ENCODE measurements at regions not wholly inside any gene's neighbourhood (a gene's known extent, or its start where the extent isn't known, plus 50 kb on each side); places are given as distances from the start of the nearest gene placed in this dataset.

DNA sequence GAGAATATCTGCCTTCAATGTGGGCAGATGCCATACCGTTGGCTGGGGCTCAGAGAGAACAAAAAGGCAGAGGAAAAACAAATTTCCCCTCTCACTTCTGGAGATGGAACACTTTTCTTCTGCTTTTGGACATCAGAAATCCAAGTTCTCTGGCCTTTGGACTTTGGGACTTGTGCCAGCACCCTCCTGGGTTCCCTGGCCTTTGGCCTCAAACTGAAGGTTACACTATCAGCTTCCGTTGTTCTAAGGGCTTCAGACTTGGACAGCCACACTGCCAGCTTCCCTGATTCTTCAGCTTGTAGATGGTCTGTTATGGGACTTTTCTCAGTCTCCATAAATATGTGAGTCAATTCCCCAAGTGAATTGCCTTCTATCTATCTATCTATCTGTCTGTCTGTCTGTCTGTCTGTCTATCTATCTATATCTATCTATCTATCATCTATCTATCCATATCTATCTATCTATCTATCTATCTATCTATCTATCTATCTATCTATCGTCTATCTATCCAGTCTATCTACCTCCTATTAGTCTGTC, 778.1 kb upstream of the TMPRSS15 start:
- H3K27me3 ChIP-seq (ENCODE audit: control insufficient read depth, insufficient read depth, low read length), result no peaks in the 10 kb centered on the region
- ATAC-seq (no peak), DNase-seq (ENCODE audit: low read depth, low spot score) (no peak)
- no peaks in the 10 kb centered on the region for H3K4me1 ChIP-seq (ENCODE audit: control insufficient read depth, insufficient read depth, low read length)
- no peak overlapping the region for H3K27ac ChIP-seq (ENCODE audit: low read length)
- no peak overlapping the region for H3K4me3 ChIP-seq (ENCODE audit: low read depth in 2 of 2, low read length in 2 of 2)
- ChIA-PET CTCF (no interaction called here), POLR2A (no interaction called here)
- in situ Hi-C loops (cut with HindIII; ENCODE audit: low pct_unique_long_range_greater_than_20kb, low sequenced_read_pairs) (no loop called here), intact Hi-C loops (cut with micrococcal nuclease; ENCODE audit: unreplicated experiment) (no loop called here)
- no TSS peak for BruUV-seq (replicated peaks)
- TF ChIP-seq TCF7L2 (IDR thresholded peaks at IDR 0.05; ENCODE audit: low read depth, low read length) (no peak), POLR2AphosphoS5 (IDR thresholded peaks at IDR 0.05; ENCODE audit: low read depth, low read length) (no peak), SIN3A (IDR thresholded peaks at IDR 0.05; ENCODE audit: borderline replicate concordance, insufficient read depth, low read depth, low read length) (no peak)
- TF ChIP-seq, protein P1, sequence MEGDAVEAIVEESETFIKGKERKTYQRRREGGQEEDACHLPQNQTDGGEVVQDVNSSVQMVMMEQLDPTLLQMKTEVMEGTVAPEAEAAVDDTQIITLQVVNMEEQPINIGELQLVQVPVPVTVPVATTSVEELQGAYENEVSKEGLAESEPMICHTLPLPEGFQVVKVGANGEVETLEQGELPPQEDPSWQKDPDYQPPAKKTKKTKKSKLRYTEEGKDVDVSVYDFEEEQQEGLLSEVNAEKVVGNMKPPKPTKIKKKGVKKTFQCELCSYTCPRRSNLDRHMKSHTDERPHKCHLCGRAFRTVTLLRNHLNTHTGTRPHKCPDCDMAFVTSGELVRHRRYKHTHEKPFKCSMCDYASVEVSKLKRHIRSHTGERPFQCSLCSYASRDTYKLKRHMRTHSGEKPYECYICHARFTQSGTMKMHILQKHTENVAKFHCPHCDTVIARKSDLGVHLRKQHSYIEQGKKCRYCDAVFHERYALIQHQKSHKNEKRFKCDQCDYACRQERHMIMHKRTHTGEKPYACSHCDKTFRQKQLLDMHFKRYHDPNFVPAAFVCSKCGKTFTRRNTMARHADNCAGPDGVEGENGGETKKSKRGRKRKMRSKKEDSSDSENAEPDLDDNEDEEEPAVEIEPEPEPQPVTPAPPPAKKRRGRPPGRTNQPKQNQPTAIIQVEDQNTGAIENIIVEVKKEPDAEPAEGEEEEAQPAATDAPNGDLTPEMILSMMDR (IDR thresholded peaks at IDR 0.05), result no peak
- TF ChIP-seq, protein P2, sequence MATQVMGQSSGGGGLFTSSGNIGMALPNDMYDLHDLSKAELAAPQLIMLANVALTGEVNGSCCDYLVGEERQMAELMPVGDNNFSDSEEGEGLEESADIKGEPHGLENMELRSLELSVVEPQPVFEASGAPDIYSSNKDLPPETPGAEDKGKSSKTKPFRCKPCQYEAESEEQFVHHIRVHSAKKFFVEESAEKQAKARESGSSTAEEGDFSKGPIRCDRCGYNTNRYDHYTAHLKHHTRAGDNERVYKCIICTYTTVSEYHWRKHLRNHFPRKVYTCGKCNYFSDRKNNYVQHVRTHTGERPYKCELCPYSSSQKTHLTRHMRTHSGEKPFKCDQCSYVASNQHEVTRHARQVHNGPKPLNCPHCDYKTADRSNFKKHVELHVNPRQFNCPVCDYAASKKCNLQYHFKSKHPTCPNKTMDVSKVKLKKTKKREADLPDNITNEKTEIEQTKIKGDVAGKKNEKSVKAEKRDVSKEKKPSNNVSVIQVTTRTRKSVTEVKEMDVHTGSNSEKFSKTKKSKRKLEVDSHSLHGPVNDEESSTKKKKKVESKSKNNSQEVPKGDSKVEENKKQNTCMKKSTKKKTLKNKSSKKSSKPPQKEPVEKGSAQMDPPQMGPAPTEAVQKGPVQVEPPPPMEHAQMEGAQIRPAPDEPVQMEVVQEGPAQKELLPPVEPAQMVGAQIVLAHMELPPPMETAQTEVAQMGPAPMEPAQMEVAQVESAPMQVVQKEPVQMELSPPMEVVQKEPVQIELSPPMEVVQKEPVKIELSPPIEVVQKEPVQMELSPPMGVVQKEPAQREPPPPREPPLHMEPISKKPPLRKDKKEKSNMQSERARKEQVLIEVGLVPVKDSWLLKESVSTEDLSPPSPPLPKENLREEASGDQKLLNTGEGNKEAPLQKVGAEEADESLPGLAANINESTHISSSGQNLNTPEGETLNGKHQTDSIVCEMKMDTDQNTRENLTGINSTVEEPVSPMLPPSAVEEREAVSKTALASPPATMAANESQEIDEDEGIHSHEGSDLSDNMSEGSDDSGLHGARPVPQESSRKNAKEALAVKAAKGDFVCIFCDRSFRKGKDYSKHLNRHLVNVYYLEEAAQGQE (IDR thresholded peaks at IDR 0.05; ENCODE audit: insufficient read depth in 1 of 2, low read depth in 2 of 2, low read length in 1 of 2), result no peak
- H3K9me3 ChIP-seq (ENCODE audit: control insufficient read depth, insufficient read depth, low read depth, low read length), result no peaks in the 10 kb centered on the region
- H3K36me3 ChIP-seq (ENCODE audit: control insufficient read depth, insufficient read depth, low read length), result no peaks in the 10 kb centered on the region

DNA sequence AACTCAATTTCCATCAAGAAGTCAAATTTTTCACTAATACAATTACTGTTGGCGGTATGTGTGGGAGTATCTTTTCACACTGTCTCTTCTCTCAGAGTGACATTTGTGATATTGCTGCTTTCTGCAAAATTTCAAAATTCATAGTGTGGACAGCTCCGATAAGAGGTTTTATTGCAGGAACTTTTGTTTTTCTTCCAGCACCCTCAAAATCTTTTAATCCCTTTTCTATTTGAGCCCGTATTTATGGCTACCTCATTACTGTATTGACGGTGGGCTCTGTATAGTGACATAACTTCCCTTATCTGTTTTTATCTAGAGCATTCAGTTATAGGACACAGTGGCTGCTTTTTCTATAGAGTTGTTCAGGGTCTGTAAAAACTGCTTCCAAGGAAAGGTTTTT, 794.4 kb upstream of the TMPRSS15 start:
- Histone ChIP-seq H3K27ac (ENCODE audit: low read length) (no peak overlapping the region), H3K4me1 (ENCODE audit: control insufficient read depth, insufficient read depth, low read length) (no peaks in the 10 kb centered on the region; the same call in 1 of the 2 replicates), H3K27me3 (ENCODE audit: control insufficient read depth, insufficient read depth, low read length) (no peaks in the 10 kb centered on the region), H3K9me3 (ENCODE audit: control insufficient read depth, insufficient read depth, low read depth, low read length) (no peaks in the 10 kb centered on the region), H3K36me3 (ENCODE audit: control insufficient read depth, insufficient read depth, low read length) (no peaks in the 10 kb centered on the region), H3K4me3 (ENCODE audit: low read depth in 2 of 2, low read length in 2 of 2) (no peak overlapping the region)
- intact Hi-C loops (cut with micrococcal nuclease; ENCODE audit: unreplicated experiment), result no loop called here
- ATAC-seq (no peak), DNase-seq (ENCODE audit: low read depth, low spot score) (no peak)
- no TSS peak for BruUV-seq (replicated peaks)
- in situ Hi-C loops (cut with HindIII; ENCODE audit: low pct_unique_long_range_greater_than_20kb, low sequenced_read_pairs), result no loop called here
- ChIA-PET POLR2A (interaction anchor here (0.6 kb wide), 1 partner anchor 804 kb away, joined by 4 read pairs; no protein-coding TSS in a partner anchor), CTCF (no interaction called here)
- TF ChIP-seq TCF7L2 (IDR thresholded peaks at IDR 0.05; ENCODE audit: low read depth, low read length) (no peak), SIN3A (IDR thresholded peaks at IDR 0.05; ENCODE audit: borderline replicate concordance, insufficient read depth, low read depth, low read length) (no peak), POLR2AphosphoS5 (IDR thresholded peaks at IDR 0.05; ENCODE audit: low read depth, low read length) (no peak)
- TF ChIP-seq, protein P2 (IDR thresholded peaks at IDR 0.05; ENCODE audit: insufficient read depth in 1 of 2, low read depth in 2 of 2, low read length in 1 of 2), result no peak
- TF ChIP-seq, protein P1 (IDR thresholded peaks at IDR 0.05), result no peak
